ENCODE measurements at regions not wholly inside any gene's neighbourhood (a gene's known extent, or its start where the extent isn't known, plus 50 kb on each side); places are given as distances from the start of the nearest gene placed in this dataset.

DNA sequence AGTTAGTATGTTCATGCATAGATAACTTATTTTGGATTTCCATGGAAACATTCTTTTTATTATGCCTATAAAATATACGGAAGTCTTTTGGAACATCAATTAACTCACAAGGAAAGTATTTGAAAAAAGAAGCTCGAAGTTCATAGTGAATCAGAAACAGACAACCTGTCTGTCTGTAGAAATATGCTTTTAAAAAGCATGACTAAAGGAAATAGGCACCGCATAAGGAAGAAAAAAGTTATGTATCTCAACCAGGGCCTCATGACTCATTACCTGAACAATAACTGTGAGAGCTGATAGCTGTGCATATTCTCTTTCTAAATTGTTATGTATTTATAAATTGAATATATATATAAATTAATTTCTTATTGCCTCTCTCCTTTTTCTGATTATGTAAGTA lies 324.1 kb downstream of the TLL1 start:
- no peak overlapping the region for H3K23ac ChIP-seq (ENCODE audit: insufficient read length, low read depth, low read length)
- H2BK12ac ChIP-seq (ENCODE audit: insufficient read length, low read depth, low read length): no peak overlapping the region
- H4K20me1 ChIP-seq (ENCODE audit: control insufficient read depth, insufficient read depth, insufficient read length): no peaks in the 10 kb centered on the region
- H3K56ac ChIP-seq (ENCODE audit: insufficient read length, low read depth, low read length): no peak overlapping the region
- peaks cover 0 to 4% of the 10 kb centered on the region in 2 experiments; a peak in 2 of 5 replicates for H3K9me3 Mint-ChIP-seq
- H2BK15ac ChIP-seq (ENCODE audit: low read depth, low read length): no peak overlapping the region
- H2BK20ac ChIP-seq (ENCODE audit: low read depth, low read length, poor library complexity, severe bottlenecking): no peak overlapping the region
- H3K23me2 ChIP-seq (ENCODE audit: insufficient read length, low read depth, low read length, poor library complexity, severe bottlenecking): no peaks in the 10 kb centered on the region
- no peaks in the 10 kb centered on the region for H3K27me3 Mint-ChIP-seq (ENCODE audit: low read depth)
- H3K27me3 ChIP-seq (ENCODE audit: insufficient read depth, low read length): no peaks in the 10 kb centered on the region
- no peak overlapping the region for H3K14ac ChIP-seq (ENCODE audit: insufficient read depth, low read length)
- no peak overlapping the region for H2AFZ ChIP-seq (ENCODE audit: low read length)
- no peak overlapping the region for H3K4me2 ChIP-seq (ENCODE audit: insufficient read depth, insufficient read length, low read length)
- no peak overlapping the region for H4K91ac ChIP-seq (ENCODE audit: insufficient read length, low read depth, low read length)
- no peak for DNase-seq
- no peak overlapping the region for H3T11ph ChIP-seq (ENCODE audit: low read length)
- no peak overlapping the region for H2BK120ac ChIP-seq (ENCODE audit: low read depth, low read length, poor library complexity, severe bottlenecking)
- H3K9me3 ChIP-seq (ENCODE audit: control insufficient read depth, low read depth, low read length): no peaks in the 10 kb centered on the region
- peaks cover 0 to 2% (median 0%) of the 10 kb centered on the region in 3 experiments; a peak in 1 of 7 replicates for H3K36me3 Mint-ChIP-seq (ENCODE audit: insufficient read depth in 1 of 3, low read depth in 3 of 3)
- H3K4me1 ChIP-seq (ENCODE audit: insufficient read depth, low read length): no peaks in the 10 kb centered on the region; the same call in 1 of the 2 replicates
- H3K4ac ChIP-seq (ENCODE audit: low read depth, low read length): no peak overlapping the region
- no peak overlapping the region for H3K9ac ChIP-seq (ENCODE audit: extremely low read depth, insufficient read length, low read length)
- no peak overlapping the region for H4K5ac ChIP-seq (ENCODE audit: insufficient read length, low read depth, low read length)
- H2BK5ac ChIP-seq (ENCODE audit: insufficient read length, low read length): no peak overlapping the region
- no peak overlapping the region for H2AK5ac ChIP-seq (ENCODE audit: insufficient read length, low read length)
- no peaks in the 10 kb centered on the region for H3K79me2 ChIP-seq (ENCODE audit: insufficient read depth, low read length)
- no peak overlapping the region for H3K27ac Mint-ChIP-seq
- no peak overlapping the region for H3K18ac ChIP-seq (ENCODE audit: insufficient read length, low read depth, low read length)
- no CpG with 5 or more reads among the region's 3 CpGs for WGBS (ENCODE audit: extremely low coverage, insufficient read length, low lambda C conversion rate)
- no peak overlapping the region for H3K4me3 Mint-ChIP-seq
- H3K27ac ChIP-seq (ENCODE audit: insufficient read length, low read depth, low read length): no peak overlapping the region
- H4K8ac ChIP-seq (replicated peaks; ENCODE audit: insufficient read length, low read depth, low read length): no peak overlapping the region
- H3K79me1 ChIP-seq (ENCODE audit: insufficient read depth, low read depth, low read length, poor library complexity, severe bottlenecking): no peaks in the 10 kb centered on the region
- TF ChIP-seq, protein P1, sequence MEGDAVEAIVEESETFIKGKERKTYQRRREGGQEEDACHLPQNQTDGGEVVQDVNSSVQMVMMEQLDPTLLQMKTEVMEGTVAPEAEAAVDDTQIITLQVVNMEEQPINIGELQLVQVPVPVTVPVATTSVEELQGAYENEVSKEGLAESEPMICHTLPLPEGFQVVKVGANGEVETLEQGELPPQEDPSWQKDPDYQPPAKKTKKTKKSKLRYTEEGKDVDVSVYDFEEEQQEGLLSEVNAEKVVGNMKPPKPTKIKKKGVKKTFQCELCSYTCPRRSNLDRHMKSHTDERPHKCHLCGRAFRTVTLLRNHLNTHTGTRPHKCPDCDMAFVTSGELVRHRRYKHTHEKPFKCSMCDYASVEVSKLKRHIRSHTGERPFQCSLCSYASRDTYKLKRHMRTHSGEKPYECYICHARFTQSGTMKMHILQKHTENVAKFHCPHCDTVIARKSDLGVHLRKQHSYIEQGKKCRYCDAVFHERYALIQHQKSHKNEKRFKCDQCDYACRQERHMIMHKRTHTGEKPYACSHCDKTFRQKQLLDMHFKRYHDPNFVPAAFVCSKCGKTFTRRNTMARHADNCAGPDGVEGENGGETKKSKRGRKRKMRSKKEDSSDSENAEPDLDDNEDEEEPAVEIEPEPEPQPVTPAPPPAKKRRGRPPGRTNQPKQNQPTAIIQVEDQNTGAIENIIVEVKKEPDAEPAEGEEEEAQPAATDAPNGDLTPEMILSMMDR (conservative IDR thresholded peaks at IDR 0.05): no peak
- peaks cover 4% of the 10 kb centered on the region in 2 experiments; a peak in 1 of 4 replicates for H3K4me1 Mint-ChIP-seq
